Upper lobe of right lung (tissue), 1 donor: ENCODE measurements at regions not wholly inside any gene's neighbourhood (a gene's known extent, or its start where the extent isn't known, plus 50 kb on each side); places are given as distances from the start of the nearest gene placed in this dataset.

Experiments
- ATAC-seq: fragments of 200-7000 bp; cut with Tn5 transposase; one replicate; pipeline ENCODE4 v1.9.1; 2020; ENCODE audit warnings: mild to moderate bottlenecking, moderate library complexity
- DNase-seq: peaks from one replicate; pipeline ENCODE4 v3.0.0-alpha.2; 2020
- H3K27ac ChIP-seq: fragments of 200-600 bp; one replicate; pipeline ENCODE4 v1.8.0; 2022
- H3K27me3 ChIP-seq: fragments of 200-600 bp; one replicate; pipeline ENCODE4 v1.8.0; 2022; ENCODE audit warnings: mild to moderate bottlenecking
- H3K36me3 ChIP-seq: fragments of 200-600 bp; one replicate; pipeline ENCODE4 v1.8.0; 2022
- H3K4me1 ChIP-seq: fragments of 200-600 bp; one replicate; pipeline ENCODE4 v1.8.0; 2022
- H3K4me3 ChIP-seq: fragments of 200-600 bp; one replicate; pipeline ENCODE4 v1.8.0; 2022; ENCODE audit warnings: mild to moderate bottlenecking
- H3K9me3 ChIP-seq: fragments of 200-600 bp; one replicate; pipeline ENCODE4 v1.8.0; 2022
- intact Hi-C: fragments of 100-400 bp; cut with DNase I; formaldehyde crosslinking; loops from one replicate; pipeline ENCODE4 v1.11.0; 2022
- TF ChIP-seq, protein P1 (sequence below): fragments of 200-600 bp; IDR thresholded peaks from one replicate; pipeline ENCODE4 v1.8.0; 2022; ENCODE audit warnings: antibody characterized with exemption
- donor health status: DM: no; HTN: yes; CAD: no; lungs with severe emphysema.

GRCh38 chr5:44881266-44881665 lies 72.5 kb downstream of the MRPS30 start:
- Histone ChIP-seq H3K27ac (no peak overlapping the region), H3K4me3 (no peak overlapping the region), H3K36me3 (no peaks in the 10 kb centered on the region), H3K4me1 (no peaks in the 10 kb centered on the region), H3K9me3 (no peaks in the 10 kb centered on the region), H3K27me3 (no peaks in the 10 kb centered on the region)
- no peak for DNase-seq
- TF ChIP-seq, protein P1, sequence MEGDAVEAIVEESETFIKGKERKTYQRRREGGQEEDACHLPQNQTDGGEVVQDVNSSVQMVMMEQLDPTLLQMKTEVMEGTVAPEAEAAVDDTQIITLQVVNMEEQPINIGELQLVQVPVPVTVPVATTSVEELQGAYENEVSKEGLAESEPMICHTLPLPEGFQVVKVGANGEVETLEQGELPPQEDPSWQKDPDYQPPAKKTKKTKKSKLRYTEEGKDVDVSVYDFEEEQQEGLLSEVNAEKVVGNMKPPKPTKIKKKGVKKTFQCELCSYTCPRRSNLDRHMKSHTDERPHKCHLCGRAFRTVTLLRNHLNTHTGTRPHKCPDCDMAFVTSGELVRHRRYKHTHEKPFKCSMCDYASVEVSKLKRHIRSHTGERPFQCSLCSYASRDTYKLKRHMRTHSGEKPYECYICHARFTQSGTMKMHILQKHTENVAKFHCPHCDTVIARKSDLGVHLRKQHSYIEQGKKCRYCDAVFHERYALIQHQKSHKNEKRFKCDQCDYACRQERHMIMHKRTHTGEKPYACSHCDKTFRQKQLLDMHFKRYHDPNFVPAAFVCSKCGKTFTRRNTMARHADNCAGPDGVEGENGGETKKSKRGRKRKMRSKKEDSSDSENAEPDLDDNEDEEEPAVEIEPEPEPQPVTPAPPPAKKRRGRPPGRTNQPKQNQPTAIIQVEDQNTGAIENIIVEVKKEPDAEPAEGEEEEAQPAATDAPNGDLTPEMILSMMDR: no peak
- ATAC-seq: no peak
- intact Hi-C loops: no loop called here

GRCh38 chr5:44884036-44884435 lies 75.3 kb downstream of the MRPS30 start:
- ATAC-seq (peak; percentile 32), DNase-seq (no peak)
- TF ChIP-seq, protein P1: no peak
- no peaks in the 10 kb centered on the region for H3K36me3 ChIP-seq
- H3K27ac ChIP-seq: no peak overlapping the region
- H3K4me3 ChIP-seq: no peak overlapping the region
- H3K9me3 ChIP-seq: no peaks in the 10 kb centered on the region
- H3K4me1 ChIP-seq: no peaks in the 10 kb centered on the region
- no peaks in the 10 kb centered on the region for H3K27me3 ChIP-seq
- intact Hi-C loops: no loop called here

GRCh38 chr5:44885903-44886302 lies 77.2 kb downstream of the MRPS30 start:
- DNase-seq (no peak), ATAC-seq (no peak)
- intact Hi-C loops: no loop called here
- no peak overlapping the region for H3K27ac ChIP-seq
- H3K27me3 ChIP-seq: no peaks in the 10 kb centered on the region
- no peaks in the 10 kb centered on the region for H3K9me3 ChIP-seq
- TF ChIP-seq, protein P1: no peak
- H3K4me3 ChIP-seq: no peak overlapping the region
- no peaks in the 10 kb centered on the region for H3K36me3 ChIP-seq
- no peaks in the 10 kb centered on the region for H3K4me1 ChIP-seq

- TF ChIP-seq, protein P1: no peak
- Histone ChIP-seq H3K27me3 (no peaks in the 10 kb centered on the region), H3K27ac (no peak overlapping the region), H3K9me3 (peaks cover 6% of the 10 kb centered on the region), H3K4me1 (no peaks in the 10 kb centered on the region), H3K36me3 (no peaks in the 10 kb centered on the region), H3K4me3 (no peak overlapping the region)
- intact Hi-C loops: no loop called here
- ATAC-seq (no peak), DNase-seq (no peak)
Measured at GRCh38 chr5:44887722-44888121, 79.0 kb downstream of the MRPS30 start.

- TF ChIP-seq, protein P1: no peak
- Histone ChIP-seq H3K27ac (no peak overlapping the region), H3K4me1 (no peaks in the 10 kb centered on the region), H3K36me3 (no peaks in the 10 kb centered on the region), H3K9me3 (peaks cover 6% of the 10 kb centered on the region), H3K27me3 (no peaks in the 10 kb centered on the region), H3K4me3 (no peak overlapping the region)
- ATAC-seq (no peak), DNase-seq (no peak)
- intact Hi-C loops: no loop called here
Measured at GRCh38 chr5:44888435-44888834, 79.7 kb downstream of the MRPS30 start.

- Histone ChIP-seq H3K9me3 (peaks cover 6% of the 10 kb centered on the region), H3K36me3 (no peaks in the 10 kb centered on the region), H3K27ac (no peak overlapping the region), H3K27me3 (no peaks in the 10 kb centered on the region), H3K4me3 (no peak overlapping the region), H3K4me1 (no peaks in the 10 kb centered on the region)
- intact Hi-C loops: no loop called here
- TF ChIP-seq, protein P1: no peak
- DNase-seq (no peak), ATAC-seq (no peak)
Measured at GRCh38 chr5:44891116-44891515, 82.4 kb downstream of the MRPS30 start.
